ENCODE measurements at regions not wholly inside any gene's neighbourhood (a gene's known extent, or its start where the extent isn't known, plus 50 kb on each side); places are given as distances from the start of the nearest gene placed in this dataset.

DNA sequence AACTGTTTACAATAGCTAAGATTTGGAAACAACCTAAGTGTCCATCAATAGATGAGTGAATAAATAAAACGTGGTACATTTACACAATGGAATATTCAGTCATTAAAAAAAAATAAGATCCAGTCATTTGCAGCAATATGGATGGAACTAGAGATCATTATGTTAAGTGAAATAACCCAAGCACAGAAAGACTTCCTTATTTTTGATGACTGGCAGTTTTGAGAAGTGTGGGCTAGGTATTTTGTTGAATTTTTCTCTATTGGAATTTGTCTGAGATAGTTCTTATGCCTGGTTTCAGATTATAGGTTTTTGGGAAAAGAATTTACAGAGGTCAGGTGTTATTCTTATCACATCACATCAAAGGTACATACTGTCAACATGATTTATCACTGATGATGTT, 293.8 kb upstream of the ARSJ start:
- no peak for TF ChIP-seq EP300 (IDR thresholded peaks at IDR 0.05)
- TF ChIP-seq, protein P1, sequence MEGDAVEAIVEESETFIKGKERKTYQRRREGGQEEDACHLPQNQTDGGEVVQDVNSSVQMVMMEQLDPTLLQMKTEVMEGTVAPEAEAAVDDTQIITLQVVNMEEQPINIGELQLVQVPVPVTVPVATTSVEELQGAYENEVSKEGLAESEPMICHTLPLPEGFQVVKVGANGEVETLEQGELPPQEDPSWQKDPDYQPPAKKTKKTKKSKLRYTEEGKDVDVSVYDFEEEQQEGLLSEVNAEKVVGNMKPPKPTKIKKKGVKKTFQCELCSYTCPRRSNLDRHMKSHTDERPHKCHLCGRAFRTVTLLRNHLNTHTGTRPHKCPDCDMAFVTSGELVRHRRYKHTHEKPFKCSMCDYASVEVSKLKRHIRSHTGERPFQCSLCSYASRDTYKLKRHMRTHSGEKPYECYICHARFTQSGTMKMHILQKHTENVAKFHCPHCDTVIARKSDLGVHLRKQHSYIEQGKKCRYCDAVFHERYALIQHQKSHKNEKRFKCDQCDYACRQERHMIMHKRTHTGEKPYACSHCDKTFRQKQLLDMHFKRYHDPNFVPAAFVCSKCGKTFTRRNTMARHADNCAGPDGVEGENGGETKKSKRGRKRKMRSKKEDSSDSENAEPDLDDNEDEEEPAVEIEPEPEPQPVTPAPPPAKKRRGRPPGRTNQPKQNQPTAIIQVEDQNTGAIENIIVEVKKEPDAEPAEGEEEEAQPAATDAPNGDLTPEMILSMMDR (IDR thresholded peaks at IDR 0.05), result no peak
- TF ChIP-seq POLR2AphosphoS5 (IDR thresholded peaks at IDR 0.05), result no peak
- no peak for TF ChIP-seq POLR2A (IDR thresholded peaks at IDR 0.05)
- Histone ChIP-seq H3K27me3 (no peaks in the 10 kb centered on the region), H3K27ac (no peak overlapping the region), H3K9me3 (no peaks in the 10 kb centered on the region), H3K36me3 (no peaks in the 10 kb centered on the region), H3K4me1 (no peaks in the 10 kb centered on the region), H3K4me3 (no peak overlapping the region)
- DNase-seq (no peak), ATAC-seq (ENCODE audit: low FRiP score in 2 of 2) (no peak)
- 26 to 33% methylated on average over 1 of the region's 1 CpG for WGBS, 2 donors

DNA sequence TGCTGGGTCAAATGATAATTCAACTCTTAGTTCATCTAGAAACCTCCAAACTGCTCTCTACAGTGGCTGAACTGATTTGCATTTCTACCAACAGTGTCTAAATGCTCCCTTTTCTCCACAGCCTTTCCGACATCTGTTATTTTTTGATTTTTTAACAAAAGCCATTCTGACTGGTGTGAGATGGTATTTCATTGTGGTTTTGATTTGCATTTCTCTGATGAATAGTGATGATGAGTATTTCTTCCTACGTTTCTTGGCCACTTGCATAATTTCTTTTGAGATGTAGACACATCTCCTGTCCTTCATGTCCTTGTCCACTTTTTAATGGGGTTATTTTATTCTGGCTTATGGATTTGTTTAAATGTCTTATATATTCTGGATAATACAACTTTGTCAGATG, 298.2 kb upstream of the ARSJ start:
- Histone ChIP-seq H3K9me3 (no peaks in the 10 kb centered on the region), H3K4me1 (no peaks in the 10 kb centered on the region), H3K27ac (no peak overlapping the region), H3K36me3 (no peaks in the 10 kb centered on the region), H3K27me3 (no peaks in the 10 kb centered on the region), H3K4me3 (no peak overlapping the region)
- WGBS, 2 donors, result 65 to 81% methylated on average over 2 of the region's 2 CpGs
- ATAC-seq (ENCODE audit: low FRiP score in 2 of 2), result no peak
- no peak for TF ChIP-seq POLR2A (IDR thresholded peaks at IDR 0.05)
- TF ChIP-seq, protein P1 (IDR thresholded peaks at IDR 0.05), result no peak
- TF ChIP-seq EP300 (IDR thresholded peaks at IDR 0.05), result no peak
- TF ChIP-seq POLR2AphosphoS5 (IDR thresholded peaks at IDR 0.05), result no peak
- no peak for DNase-seq

DNA sequence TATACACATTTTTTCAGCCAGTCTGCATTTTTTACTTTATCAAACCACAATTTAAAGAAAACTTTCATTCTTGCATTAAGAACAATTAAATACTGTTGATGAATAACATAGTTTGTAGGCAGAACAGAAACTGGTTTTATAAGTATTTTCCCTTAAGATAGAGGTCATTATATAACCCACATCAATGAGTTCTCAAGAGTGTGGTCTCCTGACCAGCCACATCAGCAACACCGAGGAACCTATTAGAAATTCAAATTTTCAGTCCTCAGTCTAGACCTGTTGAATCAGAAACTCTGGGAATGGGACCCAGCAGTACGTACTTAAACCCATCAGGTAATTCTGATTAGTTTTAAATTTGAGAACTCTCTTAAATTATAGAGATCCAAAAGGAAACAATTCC, 299.6 kb upstream of the ARSJ start:
- no peaks in the 10 kb centered on the region for H3K36me3 ChIP-seq
- WGBS, 2 donors, result 35 to 55% methylated on average over 2 of the region's 2 CpGs
- H3K4me1 ChIP-seq, result no peaks in the 10 kb centered on the region
- TF ChIP-seq POLR2AphosphoS5 (IDR thresholded peaks at IDR 0.05) (no peak), POLR2A (IDR thresholded peaks at IDR 0.05) (no peak), EP300 (IDR thresholded peaks at IDR 0.05) (no peak)
- TF ChIP-seq, protein P1 (IDR thresholded peaks at IDR 0.05), result no peak
- no peaks in the 10 kb centered on the region for H3K9me3 ChIP-seq
- H3K4me3 ChIP-seq, result no peak overlapping the region
- no peak for DNase-seq
- H3K27me3 ChIP-seq, result no peaks in the 10 kb centered on the region
- no peak for ATAC-seq (ENCODE audit: low FRiP score in 2 of 2)
- H3K27ac ChIP-seq, result no peak overlapping the region

- H3K4me3 ChIP-seq, result no peak overlapping the region
- WGBS, 2 donors, result 74 to 80% methylated on average over 3 of the region's 3 CpGs
- no peak for ATAC-seq (ENCODE audit: low FRiP score in 2 of 2)
- no peaks in the 10 kb centered on the region for H3K4me1 ChIP-seq
- no peaks in the 10 kb centered on the region for H3K9me3 ChIP-seq
- no peak for DNase-seq
- TF ChIP-seq POLR2A (IDR thresholded peaks at IDR 0.05) (no peak), EP300 (IDR thresholded peaks at IDR 0.05) (no peak)
- TF ChIP-seq, protein P1 (IDR thresholded peaks at IDR 0.05), result no peak
- H3K36me3 ChIP-seq, result no peaks in the 10 kb centered on the region
- no peak overlapping the region for H3K27ac ChIP-seq
- H3K27me3 ChIP-seq, result no peaks in the 10 kb centered on the region
Observed at GRCh38 chr4:114279711-114280110, 300.3 kb upstream of the ARSJ start.

DNA sequence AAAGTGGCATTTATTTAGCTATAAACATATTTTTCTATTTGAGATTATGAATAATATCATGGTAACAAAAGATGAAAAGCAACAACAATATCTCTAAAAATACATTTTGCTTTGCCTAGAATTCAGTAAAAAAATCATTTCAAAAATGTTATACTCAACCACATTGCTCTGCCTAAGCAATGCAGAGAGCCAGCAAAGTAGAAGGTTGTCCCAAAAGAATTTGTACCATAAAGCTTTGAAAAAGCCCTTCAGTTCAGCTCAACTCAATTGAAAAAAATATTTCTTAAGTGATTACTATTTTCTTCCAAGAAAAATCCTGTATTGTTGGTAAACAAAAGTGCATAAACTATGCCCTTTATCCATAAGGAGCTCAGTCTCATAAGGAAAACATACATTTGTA, 301.2 kb upstream of the ARSJ start:
- H3K4me1 ChIP-seq, result no peaks in the 10 kb centered on the region
- H3K4me3 ChIP-seq, result no peak overlapping the region
- DNase-seq (no peak), ATAC-seq (ENCODE audit: low FRiP score in 2 of 2) (no peak)
- no peaks in the 10 kb centered on the region for H3K9me3 ChIP-seq
- TF ChIP-seq POLR2A (IDR thresholded peaks at IDR 0.05), result no peak
- TF ChIP-seq EP300 (IDR thresholded peaks at IDR 0.05), result no peak
- TF ChIP-seq, protein P1 (IDR thresholded peaks at IDR 0.05), result no peak
- H3K36me3 ChIP-seq, result no peaks in the 10 kb centered on the region
- H3K27ac ChIP-seq, result no peak overlapping the region
- no peaks in the 10 kb centered on the region for H3K27me3 ChIP-seq

All from upper lobe of left lung (tissue), 6 donors.